Activated naive CD8-positive, alpha-beta T cell treated with anti-CD3 and anti-CD28 coated beads for 36 hours (primary cell): ENCODE measurements at regions not wholly inside any gene's neighbourhood (a gene's known extent, or its start where the extent isn't known, plus 50 kb on each side); places are given as distances from the start of the nearest gene placed in this dataset.

ENCODE experiments used
- DNase-seq: peaks from one replicate; pipeline ENCODE4 v3.0.0; 2021
- H3K27ac Mint-ChIP-seq: one replicate; pipeline ENCODE4 v1.8.0; 2022; ENCODE audit warnings: mild to moderate bottlenecking, moderate library complexity, mixed read lengths
- H3K27me3 Mint-ChIP-seq: one replicate; pipeline ENCODE4 v1.8.0; 2022; ENCODE audit warnings: mild to moderate bottlenecking, mixed read lengths
- H3K36me3 Mint-ChIP-seq: one replicate; pipeline ENCODE4 v1.8.0; 2021; ENCODE audit warnings: mild to moderate bottlenecking, mixed read lengths
- H3K4me1 Mint-ChIP-seq: one replicate; pipeline ENCODE4 v1.8.0; 2021; ENCODE audit warnings: mixed read lengths
- H3K4me3 Mint-ChIP-seq: one replicate; pipeline ENCODE4 v1.8.0; 2022; ENCODE audit warnings: mild to moderate bottlenecking, moderate library complexity, mixed read lengths
- H3K9me3 Mint-ChIP-seq: one replicate; pipeline ENCODE4 v1.8.0; 2022; ENCODE audit warnings: mixed read lengths

GRCh38 chr11:70851308-70851707, 401.1 kb downstream of the SHANK2 start:
- no peak for DNase-seq
- no peaks in the 10 kb centered on the region for H3K27me3 Mint-ChIP-seq
- H3K4me1 Mint-ChIP-seq, result no peaks in the 10 kb centered on the region
- no peak overlapping the region for H3K27ac Mint-ChIP-seq
- peaks cover 5% of the 10 kb centered on the region for H3K9me3 Mint-ChIP-seq
- H3K4me3 Mint-ChIP-seq, result no peak overlapping the region
- no peaks in the 10 kb centered on the region for H3K36me3 Mint-ChIP-seq

- no peak overlapping the region for H3K27ac Mint-ChIP-seq
Measured at GRCh38 chr11:70851907-70852306, 400.5 kb downstream of the SHANK2 start.

GRCh38 chr11:70853068-70853769, 399.2 kb downstream of the SHANK2 start:
- no peaks in the 10 kb centered on the region for H3K27me3 Mint-ChIP-seq
- no peak for DNase-seq
- H3K9me3 Mint-ChIP-seq, result peaks cover 5% of the 10 kb centered on the region
- H3K27ac Mint-ChIP-seq, result no peak overlapping the region
- no peak overlapping the region for H3K4me3 Mint-ChIP-seq
- H3K4me1 Mint-ChIP-seq, result no peaks in the 10 kb centered on the region
- no peaks in the 10 kb centered on the region for H3K36me3 Mint-ChIP-seq

More at GRCh38 chr11:70851907-70852306, 400.5 kb downstream of the SHANK2 start:
- no peaks in the 10 kb centered on the region for H3K36me3 Mint-ChIP-seq
- peaks cover 5% of the 10 kb centered on the region for H3K9me3 Mint-ChIP-seq
- no peak overlapping the region for H3K4me3 Mint-ChIP-seq
- DNase-seq, result no peak
- H3K27me3 Mint-ChIP-seq, result no peaks in the 10 kb centered on the region
- no peaks in the 10 kb centered on the region for H3K4me1 Mint-ChIP-seq

- Mint-ChIP-seq H3K27ac (no peak overlapping the region), H3K4me1 (no peaks in the 10 kb centered on the region), H3K9me3 (peaks cover 5% of the 10 kb centered on the region), H3K27me3 (no peaks in the 10 kb centered on the region), H3K4me3 (no peak overlapping the region), H3K36me3 (no peaks in the 10 kb centered on the region)
- no peak for DNase-seq
Measured at GRCh38 chr11:70853770-70854108, 398.6 kb downstream of the SHANK2 start.

- H3K36me3 Mint-ChIP-seq, result no peaks in the 10 kb centered on the region
- H3K27ac Mint-ChIP-seq, result no peak overlapping the region
- no peaks in the 10 kb centered on the region for H3K4me1 Mint-ChIP-seq
- H3K4me3 Mint-ChIP-seq, result no peak overlapping the region
- DNase-seq, result no peak
- no peaks in the 10 kb centered on the region for H3K27me3 Mint-ChIP-seq
- peaks cover 5% of the 10 kb centered on the region for H3K9me3 Mint-ChIP-seq
Measured at GRCh38 chr11:70854201-70854600, 398.2 kb downstream of the SHANK2 start.

GRCh38 chr11:70854901-70855556, 397.3 kb downstream of the SHANK2 start:
- Mint-ChIP-seq H3K9me3 (peaks cover 2% of the 10 kb centered on the region), H3K27me3 (peaks cover 1% of the 10 kb centered on the region), H3K27ac (no peak overlapping the region), H3K4me3 (no peak overlapping the region), H3K4me1 (no peaks in the 10 kb centered on the region), H3K36me3 (no peaks in the 10 kb centered on the region)
- DNase-seq, result no peak

GRCh38 chr11:70857894-70858293, 394.5 kb downstream of the SHANK2 start:
- Mint-ChIP-seq H3K27me3 (peaks cover 3% of the 10 kb centered on the region), H3K4me3 (no peak overlapping the region), H3K27ac (no peak overlapping the region), H3K9me3 (peaks cover 1% of the 10 kb centered on the region), H3K36me3 (no peaks in the 10 kb centered on the region), H3K4me1 (no peaks in the 10 kb centered on the region)
- no peak for DNase-seq

- Mint-ChIP-seq H3K27me3 (peaks cover 3% of the 10 kb centered on the region), H3K4me1 (no peaks in the 10 kb centered on the region), H3K4me3 (no peak overlapping the region), H3K36me3 (no peaks in the 10 kb centered on the region), H3K9me3 (peaks cover 1% of the 10 kb centered on the region), H3K27ac (no peak overlapping the region)
- no peak for DNase-seq
Measured at GRCh38 chr11:70859180-70859579, 393.2 kb downstream of the SHANK2 start.

- Mint-ChIP-seq H3K9me3 (no peaks in the 10 kb centered on the region), H3K4me1 (no peaks in the 10 kb centered on the region), H3K4me3 (no peak overlapping the region), H3K36me3 (no peaks in the 10 kb centered on the region), H3K27ac (no peak overlapping the region), H3K27me3 (peaks cover 3% of the 10 kb centered on the region)
- no peak for DNase-seq
Measured at GRCh38 chr11:70860888-70861287, 391.5 kb downstream of the SHANK2 start.

- peaks cover 3% of the 10 kb centered on the region for H3K27me3 Mint-ChIP-seq
- no peaks in the 10 kb centered on the region for H3K9me3 Mint-ChIP-seq
- H3K27ac Mint-ChIP-seq, result no peak overlapping the region
- no peaks in the 10 kb centered on the region for H3K36me3 Mint-ChIP-seq
- H3K4me1 Mint-ChIP-seq, result no peaks in the 10 kb centered on the region
- DNase-seq, result no peak
- no peak overlapping the region for H3K4me3 Mint-ChIP-seq
Measured at GRCh38 chr11:70861559-70861958, 390.8 kb downstream of the SHANK2 start.

- H3K27ac Mint-ChIP-seq, result no peak overlapping the region
- H3K9me3 Mint-ChIP-seq, result no peaks in the 10 kb centered on the region
- H3K4me1 Mint-ChIP-seq, result no peaks in the 10 kb centered on the region
- no peaks in the 10 kb centered on the region for H3K36me3 Mint-ChIP-seq
- no peak for DNase-seq
- peaks cover 3% of the 10 kb centered on the region for H3K27me3 Mint-ChIP-seq
- no peak overlapping the region for H3K4me3 Mint-ChIP-seq
Measured at GRCh38 chr11:70862093-70862492, 390.3 kb downstream of the SHANK2 start.

- Mint-ChIP-seq H3K36me3 (no peaks in the 10 kb centered on the region), H3K27me3 (peaks cover 3% of the 10 kb centered on the region), H3K27ac (no peak overlapping the region), H3K4me1 (no peaks in the 10 kb centered on the region), H3K4me3 (no peak overlapping the region), H3K9me3 (no peaks in the 10 kb centered on the region)
- no peak for DNase-seq
Measured at GRCh38 chr11:70863186-70863585, 389.2 kb downstream of the SHANK2 start.

- Mint-ChIP-seq H3K36me3 (no peaks in the 10 kb centered on the region), H3K4me1 (no peaks in the 10 kb centered on the region), H3K27me3 (peaks cover 3% of the 10 kb centered on the region), H3K27ac (no peak overlapping the region), H3K4me3 (no peak overlapping the region), H3K9me3 (no peaks in the 10 kb centered on the region)
- DNase-seq, result no peak
Measured at GRCh38 chr11:70863993-70864392, 388.4 kb downstream of the SHANK2 start.

GRCh38 chr11:70865356-70865755, 387.0 kb downstream of the SHANK2 start:
- H3K27me3 Mint-ChIP-seq, result no peaks in the 10 kb centered on the region
- no peaks in the 10 kb centered on the region for H3K4me1 Mint-ChIP-seq
- H3K4me3 Mint-ChIP-seq, result no peak overlapping the region
- no peak for DNase-seq
- no peaks in the 10 kb centered on the region for H3K9me3 Mint-ChIP-seq
- H3K36me3 Mint-ChIP-seq, result no peaks in the 10 kb centered on the region
- H3K27ac Mint-ChIP-seq, result no peak overlapping the region

GRCh38 chr11:70866834-70867233, 385.5 kb downstream of the SHANK2 start:
- Mint-ChIP-seq H3K27me3 (peaks cover 7% of the 10 kb centered on the region), H3K36me3 (no peaks in the 10 kb centered on the region), H3K4me3 (no peak overlapping the region), H3K9me3 (no peaks in the 10 kb centered on the region), H3K4me1 (no peaks in the 10 kb centered on the region), H3K27ac (no peak overlapping the region)
- no peak for DNase-seq
